Progenitor cell of endocrine pancreas (in vitro differentiated cells): ENCODE measurements at regions not wholly inside any gene's neighbourhood (a gene's known extent, or its start where the extent isn't known, plus 50 kb on each side); places are given as distances from the start of the nearest gene placed in this dataset.

Experiments used
- DNase-seq: peaks from one replicate; pipeline ENCODE4 v3.0.0; 2021; ENCODE audit warnings: low spot score; ENCODE audit not compliant: unreplicated experiment
- H3K27ac Mint-ChIP-seq: 2 replicates; pipeline ENCODE4 v1.8.0; 2021; ENCODE audit warnings: mild to moderate bottlenecking, moderate library complexity, mixed read lengths
- H3K27me3 Mint-ChIP-seq: 2 replicates; pipeline ENCODE4 v1.8.0; 2021; ENCODE audit warnings: mixed read lengths
- H3K36me3 Mint-ChIP-seq: 2 replicates; pipeline ENCODE4 v1.8.0; 2022; ENCODE audit warnings: mixed read lengths; ENCODE audit not compliant: insufficient read depth
- H3K4me1 Mint-ChIP-seq: 2 replicates; pipeline ENCODE4 v1.8.0; 2021; ENCODE audit warnings: low read depth, mixed read lengths
- H3K4me3 Mint-ChIP-seq: 2 replicates; pipeline ENCODE4 v1.8.0; 2021; ENCODE audit warnings: low read depth, mild to moderate bottlenecking, moderate library complexity, mixed read lengths
- H3K9me3 Mint-ChIP-seq: 2 replicates; pipeline ENCODE4 v1.8.0; 2021; ENCODE audit warnings: low read depth, mixed read lengths
- CTCF ChIP-seq: fragments of 200-600 bp; sonication (generic); IDR thresholded peaks from one replicate; pipeline ENCODE4 v1.5.0; 2021; ENCODE audit warnings: antibody characterized with exemption, mild to moderate bottlenecking; ENCODE audit not compliant: unreplicated experiment

GRCh38 chr2:196568506-196568905 is 71.0 kb upstream of the CCDC150 start:
- no peaks in the 10 kb centered on the region for H3K36me3 Mint-ChIP-seq
- peaks cover 1% of the 10 kb centered on the region for H3K9me3 Mint-ChIP-seq
- no peaks in the 10 kb centered on the region for H3K27me3 Mint-ChIP-seq
- DNase-seq, result no peak
- TF ChIP-seq CTCF, result no peak
- peaks cover 2% of the 10 kb centered on the region for H3K4me1 Mint-ChIP-seq
- H3K4me3 Mint-ChIP-seq, result no peak overlapping the region
- no peak overlapping the region for H3K27ac Mint-ChIP-seq

GRCh38 chr2:196584903-196585302 is 54.6 kb upstream of the CCDC150 start:
- H3K27me3 Mint-ChIP-seq, result no peaks in the 10 kb centered on the region
- TF ChIP-seq CTCF, result no peak
- H3K36me3 Mint-ChIP-seq, result peaks cover 4% of the 10 kb centered on the region
- H3K9me3 Mint-ChIP-seq, result peaks cover 6% of the 10 kb centered on the region
- DNase-seq, result no peak
- H3K4me1 Mint-ChIP-seq, result peaks cover 4% of the 10 kb centered on the region
- H3K27ac Mint-ChIP-seq, result no peak overlapping the region
- no peak overlapping the region for H3K4me3 Mint-ChIP-seq

- TF ChIP-seq CTCF, result no peak
- H3K4me1 Mint-ChIP-seq, result peaks cover 14% of the 10 kb centered on the region
- peaks cover 2% of the 10 kb centered on the region for H3K36me3 Mint-ChIP-seq
- no peak overlapping the region for H3K4me3 Mint-ChIP-seq
- H3K27me3 Mint-ChIP-seq, result no peaks in the 10 kb centered on the region
- DNase-seq, result no peak
- no peak overlapping the region for H3K27ac Mint-ChIP-seq
- H3K9me3 Mint-ChIP-seq, result no peaks in the 10 kb centered on the region
Observed at GRCh38 chr2:196586511-196586991, 53.0 kb upstream of the CCDC150 start.

- Mint-ChIP-seq H3K9me3 (no peaks in the 10 kb centered on the region), H3K4me3 (no peak overlapping the region), H3K27ac (no peak overlapping the region), H3K4me1 (peaks cover 18% of the 10 kb centered on the region), H3K27me3 (no peaks in the 10 kb centered on the region), H3K36me3 (peaks cover 2% of the 10 kb centered on the region)
- no peak for TF ChIP-seq CTCF
- no peak for DNase-seq
Observed at GRCh38 chr2:196587056-196587455, 52.5 kb upstream of the CCDC150 start.

- Mint-ChIP-seq H3K27me3 (no peaks in the 10 kb centered on the region), H3K4me1 (peaks cover 21% of the 10 kb centered on the region), H3K9me3 (no peaks in the 10 kb centered on the region), H3K27ac (no peak overlapping the region), H3K36me3 (no peaks in the 10 kb centered on the region), H3K4me3 (no peak overlapping the region)
- DNase-seq, result no peak
- no peak for TF ChIP-seq CTCF
Observed at GRCh38 chr2:196587739-196588138, 51.8 kb upstream of the CCDC150 start.
